ENCODE measurements at regions not wholly inside any gene's neighbourhood (a gene's known extent, or its start where the extent isn't known, plus 50 kb on each side); places are given as distances from the start of the nearest gene placed in this dataset.

DNA sequence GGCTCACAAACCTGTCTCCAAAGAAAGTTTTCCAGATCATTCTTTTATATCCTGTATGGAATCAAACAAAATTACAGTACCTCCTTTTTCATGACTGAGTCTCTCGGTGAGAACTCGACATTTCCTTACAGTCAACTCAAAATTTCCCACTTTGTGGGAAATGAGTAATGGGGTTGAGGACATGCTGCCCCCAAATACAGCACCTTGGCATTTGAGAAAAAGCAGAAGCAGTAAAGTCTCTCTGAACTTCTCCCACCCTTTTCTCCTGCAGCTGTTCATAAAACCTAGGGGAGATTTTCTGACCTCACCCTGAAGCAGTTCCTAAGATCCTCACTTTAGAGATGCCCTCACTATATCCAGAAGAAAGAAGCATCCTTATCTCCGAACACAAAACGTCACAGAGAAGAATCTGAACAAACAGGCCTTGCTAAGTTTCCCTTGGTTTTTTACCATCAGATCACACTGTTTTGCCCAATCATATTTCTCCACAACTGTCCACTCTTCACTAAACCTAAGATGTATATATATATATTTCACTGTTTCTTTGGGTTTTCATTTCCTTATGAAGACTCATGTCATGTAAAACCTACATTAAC lies 96.1 kb upstream of the APC start:
- TF ChIP-seq, protein P1, sequence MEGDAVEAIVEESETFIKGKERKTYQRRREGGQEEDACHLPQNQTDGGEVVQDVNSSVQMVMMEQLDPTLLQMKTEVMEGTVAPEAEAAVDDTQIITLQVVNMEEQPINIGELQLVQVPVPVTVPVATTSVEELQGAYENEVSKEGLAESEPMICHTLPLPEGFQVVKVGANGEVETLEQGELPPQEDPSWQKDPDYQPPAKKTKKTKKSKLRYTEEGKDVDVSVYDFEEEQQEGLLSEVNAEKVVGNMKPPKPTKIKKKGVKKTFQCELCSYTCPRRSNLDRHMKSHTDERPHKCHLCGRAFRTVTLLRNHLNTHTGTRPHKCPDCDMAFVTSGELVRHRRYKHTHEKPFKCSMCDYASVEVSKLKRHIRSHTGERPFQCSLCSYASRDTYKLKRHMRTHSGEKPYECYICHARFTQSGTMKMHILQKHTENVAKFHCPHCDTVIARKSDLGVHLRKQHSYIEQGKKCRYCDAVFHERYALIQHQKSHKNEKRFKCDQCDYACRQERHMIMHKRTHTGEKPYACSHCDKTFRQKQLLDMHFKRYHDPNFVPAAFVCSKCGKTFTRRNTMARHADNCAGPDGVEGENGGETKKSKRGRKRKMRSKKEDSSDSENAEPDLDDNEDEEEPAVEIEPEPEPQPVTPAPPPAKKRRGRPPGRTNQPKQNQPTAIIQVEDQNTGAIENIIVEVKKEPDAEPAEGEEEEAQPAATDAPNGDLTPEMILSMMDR (IDR thresholded peaks at IDR 0.05), result no peak
- no peak for TF ChIP-seq EP300 (IDR thresholded peaks at IDR 0.05)
- TF ChIP-seq POLR2AphosphoS5 (IDR thresholded peaks at IDR 0.05), result no peak
- no peak for TF ChIP-seq POLR2A (IDR thresholded peaks at IDR 0.05)

Data from suprapubic skin (tissue), 4 donors.